ENCODE measurements at regions not wholly inside any gene's neighbourhood (a gene's known extent, or its start where the extent isn't known, plus 50 kb on each side); places are given as distances from the start of the nearest gene placed in this dataset.

- ChIA-PET CTCF (no interaction called here), POLR2A (no interaction called here)
- H3K27me3 Mint-ChIP-seq (ENCODE audit: low read depth) = no peaks in the 10 kb centered on the region; the same call in 1 of the 2 replicates
- TF ChIP-seq TCF7 (CRISPR knock-in tag; IDR thresholded peaks at IDR 0.05; ENCODE audit: low read depth) (no peak), FOXJ3 (CRISPR knock-in tag; IDR thresholded peaks at IDR 0.05; ENCODE audit: borderline replicate concordance) (no peak), NFE2L1 (CRISPR knock-in tag; IDR thresholded peaks at IDR 0.05) (no peak), KAT7 (CRISPR knock-in tag; IDR thresholded peaks at IDR 0.05; ENCODE audit: borderline replicate concordance) (no peak), PRRX2 (CRISPR knock-in tag; IDR thresholded peaks at IDR 0.05) (no peak)
- ATAC-seq = no peak
- H3K4me1 Mint-ChIP-seq = peaks cover 4% of the 10 kb centered on the region; the same call in 1 of the 2 replicates
- H3K4me3 Mint-ChIP-seq = no peak overlapping the region
- no peaks in the 10 kb centered on the region for H3K36me3 Mint-ChIP-seq
- H3K9me3 Mint-ChIP-seq = no peaks in the 10 kb centered on the region
- no peak overlapping the region for H3K27ac Mint-ChIP-seq
- DNase-seq (ENCODE audit: low spot score) = no peak
Observed at GRCh38 chrX:11965436-11965835, 172.8 kb upstream of the FRMPD4 start.

- peaks cover 4% of the 10 kb centered on the region; the same call in 1 of the 2 replicates for H3K4me1 Mint-ChIP-seq
- DNase-seq (ENCODE audit: low spot score) (no peak), ATAC-seq (no peak)
- H3K27ac Mint-ChIP-seq = no peak overlapping the region
- H3K9me3 Mint-ChIP-seq = no peaks in the 10 kb centered on the region
- H3K27me3 Mint-ChIP-seq (ENCODE audit: low read depth) = no peaks in the 10 kb centered on the region; the same call in 1 of the 2 replicates
- ChIA-PET CTCF (interaction anchor here (0.6 to 1.2 kb wide), 9 partner anchors 11 to 733 kb away, joined by 3 to 6 read pairs (median 4); no protein-coding TSS in a partner anchor), POLR2A (interaction anchor here (0.7 kb wide), 1 partner anchor 72 kb away, joined by 4 read pairs; no protein-coding TSS in a partner anchor)
- H3K36me3 Mint-ChIP-seq = no peaks in the 10 kb centered on the region
- TF ChIP-seq GRHL2 (CRISPR knock-in tag; IDR thresholded peaks at IDR 0.05; ENCODE audit: insufficient replicate concordance, severe bottlenecking) (no peak), IRF2 (CRISPR knock-in tag; IDR thresholded peaks at IDR 0.05; ENCODE audit: borderline replicate concordance, low read depth) (no peak), OVOL2 (CRISPR knock-in tag; IDR thresholded peaks at IDR 0.05; ENCODE audit: borderline replicate concordance) (no peak)
- TF ChIP-seq, protein P1, sequence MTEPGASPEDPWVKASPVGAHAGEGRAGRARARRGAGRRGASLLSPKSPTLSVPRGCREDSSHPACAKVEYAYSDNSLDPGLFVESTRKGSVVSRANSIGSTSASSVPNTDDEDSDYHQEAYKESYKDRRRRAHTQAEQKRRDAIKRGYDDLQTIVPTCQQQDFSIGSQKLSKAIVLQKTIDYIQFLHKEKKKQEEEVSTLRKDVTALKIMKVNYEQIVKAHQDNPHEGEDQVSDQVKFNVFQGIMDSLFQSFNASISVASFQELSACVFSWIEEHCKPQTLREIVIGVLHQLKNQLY (CRISPR knock-in tag; IDR thresholded peaks at IDR 0.05) = no peak
- TF ChIP-seq, protein P2, sequence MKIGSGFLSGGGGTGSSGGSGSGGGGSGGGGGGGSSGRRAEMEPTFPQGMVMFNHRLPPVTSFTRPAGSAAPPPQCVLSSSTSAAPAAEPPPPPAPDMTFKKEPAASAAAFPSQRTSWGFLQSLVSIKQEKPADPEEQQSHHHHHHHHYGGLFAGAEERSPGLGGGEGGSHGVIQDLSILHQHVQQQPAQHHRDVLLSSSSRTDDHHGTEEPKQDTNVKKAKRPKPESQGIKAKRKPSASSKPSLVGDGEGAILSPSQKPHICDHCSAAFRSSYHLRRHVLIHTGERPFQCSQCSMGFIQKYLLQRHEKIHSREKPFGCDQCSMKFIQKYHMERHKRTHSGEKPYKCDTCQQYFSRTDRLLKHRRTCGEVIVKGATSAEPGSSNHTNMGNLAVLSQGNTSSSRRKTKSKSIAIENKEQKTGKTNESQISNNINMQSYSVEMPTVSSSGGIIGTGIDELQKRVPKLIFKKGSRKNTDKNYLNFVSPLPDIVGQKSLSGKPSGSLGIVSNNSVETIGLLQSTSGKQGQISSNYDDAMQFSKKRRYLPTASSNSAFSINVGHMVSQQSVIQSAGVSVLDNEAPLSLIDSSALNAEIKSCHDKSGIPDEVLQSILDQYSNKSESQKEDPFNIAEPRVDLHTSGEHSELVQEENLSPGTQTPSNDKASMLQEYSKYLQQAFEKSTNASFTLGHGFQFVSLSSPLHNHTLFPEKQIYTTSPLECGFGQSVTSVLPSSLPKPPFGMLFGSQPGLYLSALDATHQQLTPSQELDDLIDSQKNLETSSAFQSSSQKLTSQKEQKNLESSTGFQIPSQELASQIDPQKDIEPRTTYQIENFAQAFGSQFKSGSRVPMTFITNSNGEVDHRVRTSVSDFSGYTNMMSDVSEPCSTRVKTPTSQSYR (CRISPR knock-in tag; IDR thresholded peaks at IDR 0.05) = no peak
- no peak overlapping the region for H3K4me3 Mint-ChIP-seq
Observed at GRCh38 chrX:11967986-11968869, 170.0 kb upstream of the FRMPD4 start.

DNA sequence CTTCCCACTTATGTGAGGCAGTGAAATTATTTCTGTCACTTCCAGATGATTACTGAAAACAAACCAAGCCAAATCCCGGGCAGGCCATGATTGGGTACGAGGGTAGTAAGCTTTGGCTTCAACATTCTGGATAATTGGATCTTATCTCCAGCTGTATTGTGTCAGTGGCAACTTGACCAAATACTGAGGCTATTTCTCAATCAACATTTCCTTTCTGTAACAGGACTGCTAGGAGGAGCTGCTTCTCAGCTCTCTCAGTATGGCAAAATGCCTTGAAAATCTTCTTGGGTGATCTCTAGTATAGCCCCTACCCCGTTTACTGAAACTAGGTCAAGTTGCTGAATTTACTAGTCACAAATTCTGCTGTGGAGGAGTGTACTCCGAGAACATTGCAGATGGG lies 169.3 kb upstream of the FRMPD4 start:
- CTCF ChIA-PET = no interaction called here
- no peaks in the 10 kb centered on the region for H3K36me3 Mint-ChIP-seq
- POLR2A ChIA-PET = no interaction called here
- peaks cover 8% of the 10 kb centered on the region; the same call in 1 of the 2 replicates for H3K4me1 Mint-ChIP-seq
- H3K27me3 Mint-ChIP-seq (ENCODE audit: low read depth) = no peaks in the 10 kb centered on the region; the same call in 1 of the 2 replicates
- H3K4me3 Mint-ChIP-seq = no peak overlapping the region
- H3K9me3 Mint-ChIP-seq = no peaks in the 10 kb centered on the region
- no peak for DNase-seq (ENCODE audit: low spot score)
- no peak for ATAC-seq
- no peak overlapping the region for H3K27ac Mint-ChIP-seq
- no peak for TF ChIP-seq SOX15 (CRISPR knock-in tag; IDR thresholded peaks at IDR 0.05)
- no peak for TF ChIP-seq GTF2I (CRISPR knock-in tag; conservative IDR thresholded peaks at IDR 0.05)
- no peak for TF ChIP-seq FOXK1 (CRISPR knock-in tag; IDR thresholded peaks at IDR 0.05)
- TF ChIP-seq NR2C2 (CRISPR knock-in tag; IDR thresholded peaks at IDR 0.05) = no peak
- no peak for TF ChIP-seq SMAD3 (CRISPR knock-in tag; IDR thresholded peaks at IDR 0.05; ENCODE audit: borderline replicate concordance)
- TF ChIP-seq CBFB (CRISPR knock-in tag; IDR thresholded peaks at IDR 0.05; ENCODE audit: low read depth) = no peak
- TF ChIP-seq HMGA2 (CRISPR knock-in tag; IDR thresholded peaks at IDR 0.05) = no peak
